HG02981 (cell line): ENCODE measurements at regions not wholly inside any gene's neighbourhood (a gene's known extent, or its start where the extent isn't known, plus 50 kb on each side); places are given as distances from the start of the nearest gene placed in this dataset.

Experiments
- ATAC-seq: cut with Tn5 transposase; IDR thresholded peaks from one replicate; pipeline ENCODE4 v1.9.1; 2021; ENCODE audit warnings: mild to moderate bottlenecking, moderate library complexity; ENCODE audit not compliant: unreplicated experiment

- no peak for ATAC-seq
Measured at GRCh38 chr11:110947096-110947495, 234.9 kb upstream of the ARHGAP20 start.

DNA sequence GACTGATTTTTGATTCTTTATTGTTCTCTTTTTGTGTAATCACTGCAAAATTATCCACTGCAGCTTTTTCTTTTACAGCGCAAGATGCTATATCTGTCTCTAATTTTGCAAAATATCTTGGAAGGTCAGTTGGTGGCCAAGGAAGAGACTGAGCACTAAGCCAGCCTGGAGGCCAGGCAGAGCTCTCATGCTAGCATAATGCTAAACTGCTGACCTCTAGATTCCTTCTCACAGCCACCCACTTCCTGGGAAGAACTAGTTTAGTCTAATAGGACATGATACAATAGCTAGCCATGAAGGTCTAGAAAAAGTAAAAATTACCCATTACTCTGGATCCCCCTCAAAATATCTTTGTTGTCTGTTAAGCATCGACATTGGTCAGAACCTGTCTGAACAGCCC lies 227.2 kb upstream of the ARHGAP20 start:
- ATAC-seq: no peak

DNA sequence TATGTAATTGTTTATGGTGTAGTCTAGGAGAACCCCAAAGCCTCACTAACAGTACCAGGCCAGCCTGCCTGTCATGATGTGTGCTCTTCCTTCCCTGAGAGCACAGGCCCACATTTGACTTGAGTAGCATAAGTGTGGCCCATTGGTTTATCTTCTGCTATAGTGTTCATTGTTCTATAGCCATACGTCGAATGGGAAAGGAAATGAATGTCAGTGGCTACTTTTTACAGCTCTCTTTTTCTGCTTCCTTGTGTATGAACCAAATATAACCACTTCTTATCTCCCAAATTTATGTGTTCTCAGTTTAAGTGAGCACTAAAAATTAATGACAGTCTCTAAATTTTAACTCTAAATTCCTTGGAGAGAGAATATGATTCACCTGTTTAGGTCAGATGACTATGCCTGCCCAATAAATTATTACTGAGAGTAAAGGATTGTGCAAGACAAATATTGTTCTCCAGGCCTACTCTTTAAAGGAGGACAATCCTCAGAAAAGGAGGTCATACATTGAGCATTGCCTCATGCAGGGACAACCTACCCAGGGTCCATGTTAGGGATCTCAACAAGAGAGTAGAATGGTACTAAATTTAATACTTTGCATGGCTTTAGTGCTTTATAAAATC lies 222.9 kb upstream of the ARHGAP20 start:
- ATAC-seq: no peak

DNA sequence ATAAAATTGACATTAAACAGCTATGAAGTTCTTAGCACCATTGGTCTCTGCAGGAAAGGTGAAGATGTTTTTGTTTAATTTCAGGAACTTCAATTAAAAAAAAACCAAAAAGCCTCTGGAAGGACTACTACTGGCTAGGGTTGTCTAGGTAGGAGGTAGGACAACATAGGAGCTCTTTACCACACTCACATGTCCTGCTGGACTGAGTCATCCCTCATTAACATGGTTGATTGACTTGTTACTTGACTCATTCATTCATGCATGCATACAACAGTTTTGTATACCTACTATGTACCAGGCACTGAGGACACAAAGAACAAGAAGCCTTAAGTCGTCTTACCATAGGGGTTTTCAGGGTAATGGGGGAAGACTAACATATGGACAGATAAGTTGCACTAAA lies 216.9 kb upstream of the ARHGAP20 start:
- ATAC-seq: no peak

DNA sequence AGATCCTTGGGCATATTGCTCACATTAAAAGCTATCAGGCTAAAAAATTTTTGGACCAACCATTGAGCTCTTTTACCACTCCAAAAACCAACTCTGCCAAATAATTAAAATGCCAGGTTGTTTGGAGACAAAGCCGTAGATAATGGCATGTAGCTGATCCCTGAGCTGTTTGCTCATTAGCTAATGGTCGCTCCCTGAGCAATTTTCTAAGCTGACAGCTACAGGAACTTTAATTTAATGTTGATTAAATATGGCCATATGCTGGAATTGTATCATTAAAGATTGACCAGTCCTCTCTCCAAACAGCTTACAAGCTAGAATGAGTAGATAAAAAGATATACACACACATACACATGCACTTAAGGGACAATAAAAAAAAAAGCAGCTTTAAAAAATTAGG lies 216.2 kb upstream of the ARHGAP20 start:
- ATAC-seq: no peak

- ATAC-seq: no peak
Measured at GRCh38 chr11:110921742-110922521, 209.7 kb upstream of the ARHGAP20 start.

- ATAC-seq: peak; percentile 63
Measured at GRCh38 chr11:110919241-110919922, 207.1 kb upstream of the ARHGAP20 start.

- ATAC-seq: no peak
Measured at GRCh38 chr11:110918351-110918750, 206.1 kb upstream of the ARHGAP20 start.

DNA sequence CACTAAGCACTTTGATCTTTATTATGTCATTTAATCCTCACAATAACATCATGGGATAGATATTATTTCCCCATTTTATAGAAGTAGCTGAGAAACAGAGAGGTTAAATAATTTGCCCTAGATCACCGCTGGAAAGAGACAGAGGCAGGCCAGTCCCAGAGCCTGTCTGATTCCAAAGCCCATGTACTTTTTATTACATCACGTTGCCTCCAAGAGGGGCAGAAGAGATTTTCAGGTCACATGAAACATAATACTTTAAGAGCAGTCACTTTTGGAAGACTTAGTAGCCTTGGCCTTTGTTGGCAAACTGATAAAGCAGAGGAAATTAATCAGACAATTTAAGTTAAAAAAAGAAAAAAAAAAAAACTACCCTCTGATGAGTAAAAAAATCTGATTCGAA lies 200.2 kb upstream of the ARHGAP20 start:
- no peak for ATAC-seq

DNA sequence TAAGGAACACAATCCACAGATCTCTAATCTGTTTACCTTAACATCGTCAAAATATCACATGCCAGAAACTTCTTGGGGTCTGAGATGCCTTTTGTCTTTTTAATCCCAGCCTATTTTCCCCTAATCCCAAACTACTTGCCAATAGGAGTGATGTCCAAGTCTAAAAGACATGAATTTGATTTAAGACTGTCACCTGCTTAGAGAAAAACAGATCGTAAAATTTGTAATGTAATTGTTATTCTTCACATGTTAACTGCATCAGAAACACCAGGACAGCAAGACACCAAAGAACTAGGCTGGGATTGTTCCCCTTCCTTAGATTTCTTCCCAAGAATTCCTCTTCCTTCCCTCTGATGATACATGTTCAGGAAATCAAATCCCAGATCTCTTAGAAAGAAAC lies 198.1 kb upstream of the ARHGAP20 start:
- no peak for ATAC-seq

- ATAC-seq: no peak
Measured at GRCh38 chr11:110909336-110909735, 197.1 kb upstream of the ARHGAP20 start.

GRCh38 chr11:110908401-110909105 lies 196.3 kb upstream of the ARHGAP20 start:
- ATAC-seq: no peak

- ATAC-seq: peak; percentile 66
Measured at GRCh38 chr11:110907629-110908028, 195.4 kb upstream of the ARHGAP20 start.

GRCh38 chr11:110903830-110904229 lies 191.6 kb upstream of the ARHGAP20 start:
- no peak for ATAC-seq

- peak; percentile 59 for ATAC-seq
Measured at GRCh38 chr11:110903378-110903777, 191.1 kb upstream of the ARHGAP20 start.

DNA sequence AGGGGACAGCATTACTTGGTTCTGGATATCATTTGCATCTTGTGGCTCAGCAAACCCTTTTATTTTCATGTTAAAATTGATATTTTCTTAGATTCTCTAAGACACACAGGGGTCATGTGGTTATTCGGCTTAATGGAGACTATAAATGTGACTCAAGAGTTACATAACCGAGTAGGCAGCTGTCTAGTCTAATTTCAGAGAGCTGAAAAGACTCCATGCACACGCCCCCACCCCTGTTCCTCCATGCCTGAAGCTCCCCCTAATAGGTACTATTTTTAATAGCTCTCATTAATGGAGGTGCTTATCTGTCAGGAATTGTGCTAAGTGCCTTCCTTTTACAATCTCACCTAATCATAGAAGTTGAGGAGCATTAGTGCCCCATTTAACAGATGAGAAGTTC lies 189.2 kb upstream of the ARHGAP20 start:
- no peak for ATAC-seq

- no peak for ATAC-seq
Measured at GRCh38 chr11:110900426-110900825, 188.2 kb upstream of the ARHGAP20 start.

DNA sequence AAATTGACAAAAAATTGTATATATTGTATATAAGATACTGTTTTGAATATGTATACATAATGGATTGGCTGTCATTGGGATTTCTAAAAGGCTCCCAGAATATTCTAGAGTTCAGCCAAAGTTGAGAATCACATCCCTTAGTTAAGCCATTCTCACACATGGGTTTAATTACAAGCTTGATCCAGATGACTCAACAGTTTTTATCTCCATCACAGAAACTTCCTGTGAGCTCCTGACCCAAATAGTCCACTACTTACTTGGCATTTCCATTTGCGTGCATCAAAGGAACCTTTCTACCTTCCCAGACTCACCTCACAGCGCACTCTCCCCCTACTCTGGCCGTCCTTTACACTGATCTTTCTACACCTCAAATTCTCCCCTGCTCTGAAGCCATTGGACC lies 184.8 kb upstream of the ARHGAP20 start:
- no peak for ATAC-seq

DNA sequence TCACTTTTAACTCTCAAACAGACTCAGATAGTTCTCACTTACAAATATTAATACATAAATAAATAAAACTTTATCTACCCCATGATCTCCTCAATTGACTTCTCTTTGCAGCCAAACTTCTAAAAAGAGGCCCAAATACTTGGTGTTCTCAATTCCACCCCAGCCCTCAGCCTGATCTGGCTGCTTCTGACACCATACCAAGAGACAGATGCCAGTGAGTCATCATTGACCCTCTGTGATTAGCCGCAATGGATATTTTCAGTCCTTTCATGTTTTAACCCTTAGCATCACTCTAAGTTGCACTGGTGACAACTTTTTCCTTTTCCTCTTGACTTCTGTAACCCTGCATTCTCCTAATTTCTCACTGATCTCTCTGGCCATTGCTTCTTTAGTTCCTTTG lies 184.1 kb upstream of the ARHGAP20 start:
- no peak for ATAC-seq

- ATAC-seq: no peak
Measured at GRCh38 chr11:110894224-110894623, 182.0 kb upstream of the ARHGAP20 start.

GRCh38 chr11:110892741-110893285 lies 180.6 kb upstream of the ARHGAP20 start:
- ATAC-seq: no peak
